Fibroblast of pulmonary artery (primary cell): ENCODE measurements at regions not wholly inside any gene's neighbourhood (a gene's known extent, or its start where the extent isn't known, plus 50 kb on each side); places are given as distances from the start of the nearest gene placed in this dataset.
A peak's percentile ranks its signal among the peaks of the same experiment; 100 is the strongest.
"Not testable (repeated sequence)": the region's sequence is repeated elsewhere in the genome, so short reads cannot be mapped to it uniquely, and the experiment has no call there.

Experiments
- DNase-seq: peaks from one replicate; pipeline ENCODE4 v3.0.0-alpha.2; 2010; ENCODE audit warnings: low read depth
- H3K4me3 ChIP-seq: replicated peaks from 2 replicates; pipeline ENCODE4 v1.5.1; 2011; ENCODE audit warnings: low read depth, mild to moderate bottlenecking, control low read depth, low read length, moderate library complexity
- TF ChIP-seq, protein P1 (sequence below): IDR thresholded peaks from 2 replicates; pipeline ENCODE4 v1.5.1; 2011; ENCODE audit warnings: mild to moderate bottlenecking, control low read depth, low read length, inconsistent platforms; ENCODE audit errors: missing control alignments

DNA sequence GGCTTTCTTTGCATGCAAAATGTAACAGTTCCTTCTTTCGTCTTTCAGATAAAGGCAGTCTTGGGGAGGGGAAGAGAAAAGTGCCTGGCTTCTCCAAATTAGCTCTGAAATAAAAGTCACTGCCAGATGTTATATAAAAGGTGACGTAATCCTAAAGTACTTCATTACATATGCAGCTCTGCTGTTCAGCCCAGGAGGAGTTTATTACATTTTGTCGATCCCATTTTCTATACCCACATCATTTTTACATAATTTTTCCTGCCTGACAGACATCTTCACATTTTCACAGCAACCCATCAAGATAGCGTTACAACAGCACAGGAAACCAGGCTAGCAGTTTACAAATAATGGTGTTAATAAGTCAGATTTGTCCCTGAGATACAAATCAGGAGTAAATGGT, 86.7 kb upstream of the SLC30A5 start:
- no peak for DNase-seq
- H3K4me3 ChIP-seq, result no peak overlapping the region
- TF ChIP-seq, protein P1, sequence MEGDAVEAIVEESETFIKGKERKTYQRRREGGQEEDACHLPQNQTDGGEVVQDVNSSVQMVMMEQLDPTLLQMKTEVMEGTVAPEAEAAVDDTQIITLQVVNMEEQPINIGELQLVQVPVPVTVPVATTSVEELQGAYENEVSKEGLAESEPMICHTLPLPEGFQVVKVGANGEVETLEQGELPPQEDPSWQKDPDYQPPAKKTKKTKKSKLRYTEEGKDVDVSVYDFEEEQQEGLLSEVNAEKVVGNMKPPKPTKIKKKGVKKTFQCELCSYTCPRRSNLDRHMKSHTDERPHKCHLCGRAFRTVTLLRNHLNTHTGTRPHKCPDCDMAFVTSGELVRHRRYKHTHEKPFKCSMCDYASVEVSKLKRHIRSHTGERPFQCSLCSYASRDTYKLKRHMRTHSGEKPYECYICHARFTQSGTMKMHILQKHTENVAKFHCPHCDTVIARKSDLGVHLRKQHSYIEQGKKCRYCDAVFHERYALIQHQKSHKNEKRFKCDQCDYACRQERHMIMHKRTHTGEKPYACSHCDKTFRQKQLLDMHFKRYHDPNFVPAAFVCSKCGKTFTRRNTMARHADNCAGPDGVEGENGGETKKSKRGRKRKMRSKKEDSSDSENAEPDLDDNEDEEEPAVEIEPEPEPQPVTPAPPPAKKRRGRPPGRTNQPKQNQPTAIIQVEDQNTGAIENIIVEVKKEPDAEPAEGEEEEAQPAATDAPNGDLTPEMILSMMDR, result no peak

DNA sequence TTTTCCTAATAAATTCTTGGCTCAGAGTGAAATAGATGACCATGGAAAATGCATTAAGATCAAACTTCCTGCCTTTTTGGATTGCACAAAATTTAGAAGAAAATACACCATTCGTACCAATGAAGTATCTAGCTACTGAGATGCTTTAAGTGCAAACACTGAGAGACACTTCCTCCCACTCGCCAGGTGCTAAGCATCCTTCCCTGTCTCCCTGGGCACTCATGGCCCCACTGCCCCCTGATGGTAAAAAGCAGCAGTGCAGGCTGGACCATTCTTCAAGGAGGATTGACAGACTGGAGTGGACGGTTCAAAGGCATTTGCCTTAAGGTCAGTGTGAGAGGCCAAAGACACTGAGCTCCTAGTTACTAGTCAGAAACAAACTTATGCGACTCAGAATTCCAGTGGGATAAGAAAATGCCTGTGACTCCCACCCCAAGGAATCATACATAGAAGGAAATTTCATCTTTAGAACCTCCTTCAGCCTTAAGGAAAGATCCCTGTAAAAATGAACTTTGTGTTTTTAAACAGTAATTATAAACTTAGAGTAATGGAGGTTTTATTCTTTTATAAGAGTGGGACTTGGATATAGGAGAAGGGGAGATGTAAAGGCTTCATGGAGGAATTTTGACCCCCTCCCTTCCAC, 86.0 kb upstream of the SLC30A5 start:
- TF ChIP-seq, protein P1, result peak; percentile 87
- DNase-seq, result peak; percentile 49
- H3K4me3 ChIP-seq, result no peak overlapping the region

DNA sequence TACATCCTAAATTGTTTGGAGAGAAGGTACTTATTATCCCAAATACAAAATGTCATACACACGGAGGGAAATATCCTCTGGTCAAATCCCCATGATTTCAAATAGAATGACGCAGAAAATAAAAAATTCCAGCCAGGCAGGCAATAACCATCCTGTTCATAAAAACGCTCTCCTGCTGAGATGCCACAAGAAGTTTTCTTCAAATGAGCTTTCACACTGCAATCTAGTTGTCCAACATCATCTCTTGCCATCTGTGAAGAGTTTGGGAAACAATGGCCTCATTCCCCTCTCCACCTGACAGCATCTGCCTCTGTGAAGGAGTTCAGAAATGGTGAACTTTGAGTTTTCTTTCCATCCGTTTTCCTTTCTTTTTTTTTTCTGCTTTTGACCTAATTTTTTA, 83.3 kb upstream of the SLC30A5 start:
- DNase-seq, result no peak
- TF ChIP-seq, protein P1, result no peak
- H3K4me3 ChIP-seq, result no peak overlapping the region

DNA sequence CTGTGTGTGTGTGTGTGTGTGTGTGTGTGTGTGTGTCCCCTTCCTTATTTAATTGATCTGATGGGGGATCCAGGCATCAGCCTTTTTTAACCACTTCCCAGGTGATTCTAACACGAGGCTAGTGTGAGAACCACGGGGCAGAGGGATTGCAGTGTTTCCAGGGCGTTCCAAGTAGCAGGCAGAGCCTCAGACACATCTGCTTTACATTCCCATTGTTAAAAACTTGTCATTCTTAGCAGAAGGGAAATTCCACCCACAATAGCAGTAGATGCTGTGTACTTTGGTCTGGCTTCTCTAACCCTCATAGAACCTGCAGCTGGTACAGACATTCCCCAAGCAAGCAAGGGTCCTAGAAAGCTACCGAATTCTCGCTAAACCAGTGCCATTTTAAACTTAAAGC, 81.9 kb upstream of the SLC30A5 start:
- peak; percentile 3 for DNase-seq
- TF ChIP-seq, protein P1, result no peak
- no peak overlapping the region for H3K4me3 ChIP-seq

DNA sequence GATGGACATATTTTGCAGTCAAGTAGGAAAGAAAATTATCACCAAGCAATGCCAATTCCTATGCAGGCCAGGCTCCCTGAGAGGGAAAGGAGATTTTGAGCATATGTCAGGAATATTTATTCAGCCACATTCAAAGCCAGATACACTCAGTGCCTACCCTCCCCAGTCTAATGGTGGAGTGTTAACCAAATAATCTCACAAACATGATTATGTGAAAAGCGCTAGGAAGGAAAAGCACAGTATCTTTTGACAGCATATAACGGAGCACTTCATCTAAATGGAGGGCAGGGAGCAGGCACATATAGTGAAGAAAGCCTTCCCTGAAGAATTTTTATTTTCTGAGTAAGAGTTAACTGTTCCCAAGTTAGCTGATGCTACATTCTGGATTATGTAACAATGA, 80.3 kb upstream of the SLC30A5 start:
- TF ChIP-seq, protein P1, result no peak
- no peak for DNase-seq
- no peak overlapping the region for H3K4me3 ChIP-seq

DNA sequence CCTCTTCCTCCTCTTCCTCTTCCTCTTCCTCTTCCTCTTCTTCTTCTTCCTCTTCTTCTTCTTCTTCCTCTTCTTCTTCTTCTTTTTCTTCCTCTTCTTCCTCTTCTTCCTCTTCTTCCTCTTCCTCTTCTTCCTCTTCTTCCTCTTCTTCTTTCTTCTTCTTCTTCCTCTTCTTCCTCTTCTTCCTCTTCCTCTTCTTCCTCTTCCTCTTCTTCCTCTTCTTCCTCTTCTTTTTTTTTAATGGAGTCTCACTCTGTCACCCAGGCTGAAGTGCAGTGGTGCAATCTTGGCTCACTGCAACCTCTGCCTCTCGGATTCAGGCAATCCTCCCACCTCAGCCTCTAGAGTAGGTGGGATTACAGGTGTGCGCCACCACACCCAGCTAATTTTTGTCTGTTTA, 79.8 kb upstream of the SLC30A5 start:
- H3K4me3 ChIP-seq, DNase-seq: not testable (repeated sequence)

DNA sequence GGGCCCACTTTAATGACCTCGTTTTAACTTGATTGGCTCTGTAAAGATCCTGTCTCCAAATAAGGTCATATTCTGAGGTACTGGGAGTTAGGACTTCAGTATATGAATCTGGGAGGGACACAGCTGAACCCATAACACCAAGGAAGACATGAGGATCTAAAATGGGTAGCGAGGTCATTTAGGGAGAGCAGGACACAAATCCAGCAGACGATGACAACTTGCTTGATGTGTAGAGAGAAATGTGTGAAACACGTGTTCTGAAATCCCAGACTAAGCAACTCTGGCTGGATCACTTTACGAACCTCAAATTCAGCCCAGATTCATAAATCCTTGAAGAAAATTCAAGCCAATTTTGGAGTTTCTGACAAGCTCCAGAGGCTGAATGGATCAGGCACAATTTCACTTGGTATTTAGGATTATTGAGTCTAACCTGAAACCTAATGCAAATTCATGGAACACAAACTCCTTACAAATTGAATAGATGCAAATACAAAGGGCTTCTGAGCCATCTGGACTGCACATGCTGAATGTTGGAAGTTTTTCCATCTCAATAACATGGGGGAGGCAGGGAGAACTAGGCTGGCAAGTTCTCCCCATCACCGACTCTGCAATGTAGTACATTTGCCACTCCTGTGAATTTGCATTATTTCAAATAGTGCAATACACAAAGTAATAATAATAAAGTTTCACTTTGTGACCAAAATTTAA, 74.0 kb upstream of the SLC30A5 start:
- no peak for DNase-seq
- TF ChIP-seq, protein P1, result no peak
- no peak overlapping the region for H3K4me3 ChIP-seq
